A673 (cell line): ENCODE measurements at regions not wholly inside any gene's neighbourhood (a gene's known extent, or its start where the extent isn't known, plus 50 kb on each side); places are given as distances from the start of the nearest gene placed in this dataset.

Experiments used
- BruUV-seq: library from RNA; stranded (reverse); fragments of 400-500 nt; replicated peaks from 2 replicates; lab custom pipeline; 2021; lab: Mats Ljungman, UMichigan
- CTCF ChIA-PET: fragments of 300-600 bp; sonication (Branson Sonifier 250); formaldehyde crosslinking; loops from one replicate; lab custom pipeline; 2022; ENCODE audit warnings: antibody characterized with exemption; lab: Charles Lee
- POLR2A ChIA-PET: fragments of 300-600 bp; sonication (Branson Sonifier 250); formaldehyde crosslinking; loops from one replicate; lab custom pipeline; 2022; ENCODE audit warnings: antibody characterized with exemption; ENCODE audit not compliant: low non-redundant PET; lab: Charles Lee
- DNase-seq: peaks from one replicate; pipeline ENCODE4 v3.0.0-alpha.2; 2015; ENCODE audit warnings: low spot score
- H3K27ac ChIP-seq: fragments of 200-600 bp; sonication (generic); 2 replicates; pipeline ENCODE4 v1.5.1; 2016; ENCODE audit warnings: mixed run types, low read depth, mild to moderate bottlenecking, mixed read lengths, antibody characterized with exemption, low read length; ENCODE audit not compliant: poor library complexity, severe bottlenecking
- H3K27me3 ChIP-seq: fragments of 200-600 bp; sonication (generic); replicated peaks from 2 replicates; pipeline ENCODE4 v1.6.1; 2017; ENCODE audit warnings: mixed run types, low read depth, mild to moderate bottlenecking, mixed read lengths, antibody characterized with exemption, low read length; ENCODE audit not compliant: insufficient read depth, poor library complexity
- H3K36me3 ChIP-seq: fragments of 200-600 bp; sonication (generic); 2 replicates; pipeline ENCODE4 v1.6.1; 2016; ENCODE audit warnings: mixed run types, mild to moderate bottlenecking, mixed read lengths, antibody characterized with exemption, low read length; ENCODE audit not compliant: insufficient read depth, poor library complexity, severe bottlenecking
- H3K4me1 ChIP-seq: fragments of 200-600 bp; sonication (generic); 2 replicates; pipeline ENCODE4 v1.6.1; 2017; ENCODE audit warnings: mixed run types, mild to moderate bottlenecking, mixed read lengths, antibody characterized with exemption, low read length; ENCODE audit not compliant: insufficient read depth, poor library complexity, severe bottlenecking
- H3K4me3 ChIP-seq: fragments of 200-600 bp; sonication (generic); 2 replicates; pipeline ENCODE4 v1.5.1; 2016; ENCODE audit warnings: low read depth, mixed run types, mild to moderate bottlenecking, mixed read lengths, low read length; ENCODE audit not compliant: poor library complexity, severe bottlenecking
- H3K9me3 ChIP-seq: fragments of 200-600 bp; sonication (generic); 2 replicates; pipeline ENCODE4 v1.6.1; 2016; ENCODE audit warnings: mixed run types, low read depth, mild to moderate bottlenecking, mixed read lengths, antibody characterized with exemption, low read length; ENCODE audit not compliant: poor library complexity, severe bottlenecking
- EZH2 ChIP-seq: fragments of 200-600 bp; sonication (generic); IDR thresholded peaks from 2 replicates; pipeline ENCODE4 v1.6.1; 2017; ENCODE audit warnings: borderline replicate concordance, low read depth, mild to moderate bottlenecking, mixed read lengths, antibody characterized with exemption, low read length; ENCODE audit not compliant: poor library complexity, severe bottlenecking
- intact Hi-C: fragments of 100-400 bp; cut with micrococcal nuclease; formaldehyde crosslinking; loops from one replicate; pipeline ENCODE4 v1.10.0; 2022; ENCODE audit not compliant: unreplicated experiment
- TF ChIP-seq, protein P1 (sequence below): fragments of 300-800, 200-600 bp; sonication (generic); conservative IDR thresholded peaks from 2 replicates; pipeline ENCODE4 v1.5.1; 2017; ENCODE audit warnings: low read depth, mild to moderate bottlenecking, antibody characterized with exemption, low read length, moderate library complexity, mixed read lengths

DNA sequence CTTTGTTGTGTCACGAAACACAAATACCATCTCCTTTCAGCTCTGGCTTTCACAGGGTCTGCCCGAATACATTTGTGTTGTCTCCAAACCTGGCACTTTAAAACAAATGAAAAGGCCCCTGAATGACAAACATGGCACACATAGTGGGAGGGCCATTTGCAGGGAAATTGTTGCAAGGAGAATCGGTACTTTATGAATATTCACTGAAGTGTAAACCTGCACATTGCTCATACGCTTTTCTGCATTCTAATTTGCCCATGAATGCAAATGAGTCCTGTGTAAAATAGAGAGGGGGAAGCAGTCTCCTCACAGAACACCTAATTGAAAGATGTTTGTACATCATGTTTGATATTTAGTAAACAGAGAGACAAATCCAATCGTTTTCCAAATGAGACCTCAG, 82.7 kb upstream of the PCDH8 start:
- CTCF ChIA-PET: no interaction called here
- BruUV-seq: no TSS peak
- no peak overlapping the region for H3K27ac ChIP-seq
- TF ChIP-seq, protein P1, sequence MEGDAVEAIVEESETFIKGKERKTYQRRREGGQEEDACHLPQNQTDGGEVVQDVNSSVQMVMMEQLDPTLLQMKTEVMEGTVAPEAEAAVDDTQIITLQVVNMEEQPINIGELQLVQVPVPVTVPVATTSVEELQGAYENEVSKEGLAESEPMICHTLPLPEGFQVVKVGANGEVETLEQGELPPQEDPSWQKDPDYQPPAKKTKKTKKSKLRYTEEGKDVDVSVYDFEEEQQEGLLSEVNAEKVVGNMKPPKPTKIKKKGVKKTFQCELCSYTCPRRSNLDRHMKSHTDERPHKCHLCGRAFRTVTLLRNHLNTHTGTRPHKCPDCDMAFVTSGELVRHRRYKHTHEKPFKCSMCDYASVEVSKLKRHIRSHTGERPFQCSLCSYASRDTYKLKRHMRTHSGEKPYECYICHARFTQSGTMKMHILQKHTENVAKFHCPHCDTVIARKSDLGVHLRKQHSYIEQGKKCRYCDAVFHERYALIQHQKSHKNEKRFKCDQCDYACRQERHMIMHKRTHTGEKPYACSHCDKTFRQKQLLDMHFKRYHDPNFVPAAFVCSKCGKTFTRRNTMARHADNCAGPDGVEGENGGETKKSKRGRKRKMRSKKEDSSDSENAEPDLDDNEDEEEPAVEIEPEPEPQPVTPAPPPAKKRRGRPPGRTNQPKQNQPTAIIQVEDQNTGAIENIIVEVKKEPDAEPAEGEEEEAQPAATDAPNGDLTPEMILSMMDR: no peak
- no peak for TF ChIP-seq EZH2
- no peaks in the 10 kb centered on the region for H3K27me3 ChIP-seq
- no peaks in the 10 kb centered on the region for H3K4me1 ChIP-seq
- no peak overlapping the region for H3K4me3 ChIP-seq
- H3K36me3 ChIP-seq: no peaks in the 10 kb centered on the region
- intact Hi-C loops: no loop called here
- POLR2A ChIA-PET: no interaction called here
- H3K9me3 ChIP-seq: no peaks in the 10 kb centered on the region
- no peak for DNase-seq

DNA sequence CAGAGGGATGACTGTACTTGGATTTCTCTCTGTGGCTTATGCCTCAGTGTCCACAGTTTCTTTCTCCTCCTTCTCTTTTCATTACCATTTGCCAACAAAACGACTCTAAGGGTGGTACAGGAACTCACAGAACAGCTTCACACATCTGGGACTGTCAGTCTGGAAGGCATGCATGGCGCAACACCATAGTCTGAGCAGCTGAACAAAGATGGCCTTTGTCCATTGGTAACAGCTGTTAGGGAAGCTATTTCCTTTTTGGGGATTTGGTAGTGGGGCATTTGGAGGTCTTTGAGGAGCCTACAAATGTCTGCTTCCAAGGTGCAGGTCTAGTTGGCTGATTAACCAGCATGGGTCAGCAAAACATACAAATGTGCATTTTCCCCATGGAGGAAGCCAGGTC, 81.4 kb upstream of the PCDH8 start:
- Histone ChIP-seq H3K36me3 (no peaks in the 10 kb centered on the region), H3K27me3 (no peaks in the 10 kb centered on the region), H3K4me3 (no peak overlapping the region), H3K4me1 (no peaks in the 10 kb centered on the region), H3K27ac (no peak overlapping the region), H3K9me3 (no peaks in the 10 kb centered on the region)
- no TSS peak for BruUV-seq
- intact Hi-C loops: no loop called here
- TF ChIP-seq, protein P1: no peak
- no peak for TF ChIP-seq EZH2
- DNase-seq: no peak
- ChIA-PET CTCF (no interaction called here), POLR2A (no interaction called here)

DNA sequence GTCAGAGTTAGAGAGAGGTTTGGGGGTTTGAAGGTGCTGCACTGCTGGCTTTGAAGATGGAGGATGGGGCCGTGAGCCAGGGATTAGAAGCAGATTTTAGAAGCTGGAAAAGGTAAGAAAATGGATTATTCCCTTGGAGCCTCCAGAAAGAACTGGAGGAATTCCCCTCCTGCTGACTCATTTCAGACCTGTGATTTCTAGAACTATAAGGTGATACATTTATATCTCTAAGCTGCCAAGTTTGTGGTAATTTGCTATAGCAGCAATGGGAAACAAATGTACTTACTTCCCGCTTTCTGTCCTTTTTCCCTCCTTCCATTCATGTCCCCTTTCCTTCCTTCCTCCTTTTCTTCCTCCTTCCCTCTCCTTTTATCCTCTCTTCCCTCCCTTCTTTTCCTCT, 78.5 kb upstream of the PCDH8 start:
- intact Hi-C loops: no loop called here
- BruUV-seq: no TSS peak
- no peak for DNase-seq
- Histone ChIP-seq H3K4me1 (no peaks in the 10 kb centered on the region), H3K36me3 (no peaks in the 10 kb centered on the region), H3K9me3 (no peaks in the 10 kb centered on the region), H3K27me3 (no peaks in the 10 kb centered on the region), H3K27ac (no peak overlapping the region), H3K4me3 (no peak overlapping the region)
- no peak for TF ChIP-seq EZH2
- TF ChIP-seq, protein P1: no peak
- ChIA-PET POLR2A (no interaction called here), CTCF (no interaction called here)
